Activated CD4-positive, alpha-beta T cell treated with anti-CD3 and anti-CD28 coated beads, Interleukin-10, Interleukin-2, amounts not matched to agents 100 ng/mL and 50 ng/mL, durations not matched to agents 16 hours and 8 hours (primary cell): ENCODE measurements at regions not wholly inside any gene's neighbourhood (a gene's known extent, or its start where the extent isn't known, plus 50 kb on each side); places are given as distances from the start of the nearest gene placed in this dataset.
"Not testable (repeated sequence)": the region's sequence is repeated elsewhere in the genome, so short reads cannot be mapped to it uniquely, and the experiment has no call there.

Experiments
- DNase-seq: peaks from one replicate; pipeline ENCODE4 v3.0.0-alpha.2; 2020

GRCh38 chr6:63441266-63441956 lies 121.6 kb upstream of the LGSN start:
- no peak for DNase-seq

- DNase-seq = no peak
Measured at GRCh38 chr6:63442870-63443269, 123.1 kb upstream of the LGSN start.

GRCh38 chr6:63444768-63445167 lies 125.0 kb upstream of the LGSN start:
- DNase-seq = no peak

- no peak for DNase-seq
Measured at GRCh38 chr6:63446405-63446804, 125.9 kb upstream of the LOC128125822 start.

GRCh38 chr6:63447134-63447533 lies 125.1 kb upstream of the LOC128125822 start:
- DNase-seq = no peak

GRCh38 chr6:63448229-63448628 lies 124.1 kb upstream of the LOC128125822 start:
- no peak for DNase-seq

- no peak for DNase-seq
Measured at GRCh38 chr6:63449714-63450113, 122.6 kb upstream of the LOC128125822 start.

- DNase-seq = no peak
Measured at GRCh38 chr6:63451238-63451637, 121.0 kb upstream of the LOC128125822 start.

GRCh38 chr6:63452125-63452524 lies 120.2 kb upstream of the LOC128125822 start:
- DNase-seq = no peak

- no peak for DNase-seq
Measured at GRCh38 chr6:63456734-63457133, 115.5 kb upstream of the LOC128125822 start.

GRCh38 chr6:63458480-63459115 lies 113.7 kb upstream of the LOC128125822 start:
- no peak for DNase-seq

- DNase-seq = no peak
Measured at GRCh38 chr6:63459814-63460213, 112.5 kb upstream of the LOC128125822 start.

- DNase-seq = no peak
Measured at GRCh38 chr6:63460971-63461370, 111.3 kb upstream of the LOC128125822 start.

- no peak for DNase-seq
Measured at GRCh38 chr6:63464060-63464459, 108.2 kb upstream of the LOC128125822 start.

GRCh38 chr6:63465750-63466149 lies 106.5 kb upstream of the LOC128125822 start:
- DNase-seq = no peak

GRCh38 chr6:63466242-63466733 lies 106.0 kb upstream of the LOC128125822 start:
- no peak for DNase-seq

- DNase-seq = no peak
Measured at GRCh38 chr6:63467247-63467954, 104.9 kb upstream of the LOC128125822 start.

GRCh38 chr6:63471145-63471544 lies 101.1 kb upstream of the LOC128125822 start:
- DNase-seq = not testable (repeated sequence)

GRCh38 chr6:63471654-63472053 lies 100.6 kb upstream of the LOC128125822 start:
- DNase-seq = no peak

- DNase-seq = no peak
Measured at GRCh38 chr6:63475707-63476106, 96.6 kb upstream of the LOC128125822 start.

- DNase-seq = no peak
Measured at GRCh38 chr6:63476302-63476701, 96.0 kb upstream of the LOC128125822 start.

GRCh38 chr6:63477422-63478040 lies 94.7 kb upstream of the LOC128125822 start:
- no peak for DNase-seq

GRCh38 chr6:63478734-63479133 lies 93.5 kb upstream of the LOC128125822 start:
- no peak for DNase-seq
